GM21529 (cell line): ENCODE measurements at regions not wholly inside any gene's neighbourhood (a gene's known extent, or its start where the extent isn't known, plus 50 kb on each side); places are given as distances from the start of the nearest gene placed in this dataset.

Source experiments
- ATAC-seq: cut with Tn5 transposase; IDR thresholded peaks from one replicate; pipeline ENCODE4 v1.9.1; 2021; ENCODE audit not compliant: unreplicated experiment

DNA sequence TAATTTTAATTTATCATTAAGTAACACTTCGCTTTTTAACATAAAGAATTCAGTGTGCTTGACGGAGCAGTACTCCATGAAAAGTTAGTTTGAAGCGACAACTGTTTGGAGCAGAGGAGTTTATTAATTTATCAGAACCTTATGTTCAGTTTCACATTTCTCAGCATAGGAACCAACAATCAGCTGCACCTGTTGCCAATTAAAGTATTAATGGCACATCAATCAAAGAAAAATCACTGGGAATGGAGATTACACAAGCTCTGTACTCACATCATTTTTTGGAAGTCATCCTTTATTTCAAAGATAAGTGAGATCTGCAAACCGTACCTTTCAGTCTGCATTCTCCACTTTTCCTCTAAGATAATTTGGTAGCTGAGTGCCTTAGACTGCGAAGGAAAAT, 344.6 kb downstream of the LMO4 start:
- ATAC-seq: no peak

DNA sequence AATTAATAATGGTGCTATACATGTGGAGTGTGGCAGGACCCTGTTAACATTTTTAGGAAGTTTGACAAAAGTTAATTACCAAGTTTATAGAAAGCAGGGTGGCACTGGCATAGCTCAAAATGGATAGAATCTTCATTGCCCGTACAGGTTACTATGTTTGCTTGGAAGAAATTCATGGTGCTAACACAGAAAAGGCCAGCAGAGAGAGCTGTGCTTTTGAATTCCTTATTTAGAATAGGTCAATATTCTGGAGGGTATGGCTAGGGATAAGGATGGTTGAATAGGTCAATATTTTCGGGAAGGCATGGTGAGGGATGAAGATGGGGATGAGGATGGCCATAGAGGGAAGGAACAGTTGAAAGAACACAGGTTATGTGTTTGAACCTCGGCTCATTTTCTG, 345.1 kb downstream of the LMO4 start:
- ATAC-seq: no peak

DNA sequence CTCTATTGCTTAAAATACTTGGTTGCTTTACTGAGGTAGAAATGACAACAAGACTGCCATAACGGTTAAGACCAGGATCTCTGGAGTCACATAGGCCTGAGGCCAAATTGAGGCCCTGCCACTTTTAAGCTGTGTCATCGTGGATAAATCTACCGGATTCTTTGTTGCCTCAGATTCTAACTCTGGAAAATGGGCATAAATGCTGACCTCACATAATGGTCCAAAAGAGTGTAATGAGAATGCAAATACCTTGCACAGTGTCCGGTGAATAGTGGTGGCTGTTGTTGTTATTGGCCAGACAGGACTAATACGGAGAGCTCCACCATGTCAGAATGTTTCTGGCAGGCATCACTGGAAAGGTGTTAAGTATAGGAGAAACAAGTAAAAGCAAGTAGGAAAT, 346.1 kb downstream of the LMO4 start:
- no peak for ATAC-seq

DNA sequence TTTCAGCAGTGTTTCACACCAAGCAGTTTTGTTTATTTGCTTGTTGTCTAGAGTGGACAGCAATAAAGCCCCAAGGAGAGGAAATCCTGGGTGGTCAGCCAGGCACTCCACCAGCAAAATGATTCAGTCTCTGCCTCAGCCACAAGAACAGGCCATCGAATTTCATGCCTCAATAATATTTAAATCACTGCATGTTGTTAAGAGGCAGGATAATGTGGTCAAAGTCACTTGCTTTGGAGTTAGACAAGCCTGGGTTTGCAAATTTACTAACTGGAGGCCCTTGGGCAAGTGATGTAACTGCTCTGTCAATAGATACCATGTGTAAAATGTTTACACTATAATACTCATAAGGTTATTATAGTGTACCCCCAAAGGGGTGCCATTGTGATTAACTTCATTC, 349.6 kb downstream of the LMO4 start:
- ATAC-seq: no peak

DNA sequence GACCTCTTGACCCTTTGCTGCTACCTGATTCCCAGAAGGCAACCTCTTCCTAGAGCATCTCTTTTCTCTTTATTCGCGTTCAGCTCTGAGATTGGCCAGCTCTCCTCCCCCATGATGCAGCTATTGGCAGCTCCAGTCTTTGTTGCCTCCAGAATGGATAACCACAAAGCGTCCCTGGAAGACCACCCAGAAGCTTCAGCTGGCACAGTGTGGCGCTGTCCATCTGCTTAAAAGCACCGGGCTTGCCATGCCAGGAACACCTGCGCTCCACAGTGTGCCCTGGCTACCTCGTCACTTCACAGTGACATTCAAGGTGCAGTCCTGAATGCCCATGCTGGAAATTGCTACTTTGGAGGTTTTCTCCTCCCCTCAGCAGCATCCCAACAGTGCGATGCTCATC, 353.9 kb downstream of the LMO4 start:
- ATAC-seq: no peak

DNA sequence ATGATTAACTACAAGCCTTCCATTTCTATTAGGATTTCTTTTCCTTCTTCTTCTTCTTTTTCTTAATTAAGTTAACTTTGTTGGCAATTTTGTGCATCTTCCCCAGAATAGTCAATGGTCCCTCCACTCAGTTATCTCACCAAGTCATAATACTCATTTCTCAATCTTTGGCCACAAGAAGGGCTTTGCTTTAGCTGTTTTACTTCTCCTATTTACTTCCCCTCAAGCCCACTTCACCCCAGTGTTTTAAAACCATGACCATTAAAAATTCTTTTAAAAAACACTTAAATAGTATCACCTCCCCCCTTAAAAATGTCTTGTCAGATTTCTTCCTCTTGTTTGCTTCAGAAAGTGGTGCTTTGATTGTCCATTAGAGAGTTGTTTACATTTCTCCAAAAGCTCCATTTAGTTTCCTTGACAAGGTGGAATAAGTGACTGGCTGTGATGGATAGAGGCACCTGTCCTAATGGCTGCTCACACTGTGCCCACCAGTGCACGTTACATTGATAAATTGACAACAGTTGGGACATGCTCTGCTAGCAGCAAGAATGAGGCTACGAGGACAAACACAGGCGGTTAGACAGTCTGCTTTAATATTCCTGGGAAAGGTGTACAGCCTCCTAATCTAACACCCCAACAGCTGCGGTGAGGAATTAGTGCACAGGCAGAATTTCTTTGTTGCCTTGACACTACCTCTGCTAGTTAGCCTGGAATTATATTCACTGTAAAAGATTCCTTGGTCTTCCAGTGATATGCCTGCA, 354.7 kb downstream of the LMO4 start:
- ATAC-seq: no peak

DNA sequence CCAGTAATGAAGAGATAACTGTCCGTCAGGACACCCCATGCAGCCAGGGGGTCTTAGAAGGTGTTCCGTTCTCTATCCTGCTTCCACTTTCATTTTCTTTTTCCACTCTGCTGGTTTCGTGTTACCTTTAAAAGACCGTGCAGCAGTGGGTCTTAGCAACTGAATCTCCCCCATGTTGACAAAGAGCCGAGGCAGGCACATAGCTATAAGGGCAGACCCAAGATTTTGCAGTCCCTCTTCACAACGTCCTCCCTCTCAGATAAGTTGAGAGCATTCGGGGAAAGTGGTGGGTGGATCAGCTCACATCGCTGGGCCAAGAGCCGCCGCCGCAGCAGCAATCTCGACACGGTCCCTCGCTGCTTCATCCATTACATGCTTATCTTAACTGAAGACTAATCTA, 355.5 kb downstream of the LMO4 start:
- ATAC-seq: no peak

DNA sequence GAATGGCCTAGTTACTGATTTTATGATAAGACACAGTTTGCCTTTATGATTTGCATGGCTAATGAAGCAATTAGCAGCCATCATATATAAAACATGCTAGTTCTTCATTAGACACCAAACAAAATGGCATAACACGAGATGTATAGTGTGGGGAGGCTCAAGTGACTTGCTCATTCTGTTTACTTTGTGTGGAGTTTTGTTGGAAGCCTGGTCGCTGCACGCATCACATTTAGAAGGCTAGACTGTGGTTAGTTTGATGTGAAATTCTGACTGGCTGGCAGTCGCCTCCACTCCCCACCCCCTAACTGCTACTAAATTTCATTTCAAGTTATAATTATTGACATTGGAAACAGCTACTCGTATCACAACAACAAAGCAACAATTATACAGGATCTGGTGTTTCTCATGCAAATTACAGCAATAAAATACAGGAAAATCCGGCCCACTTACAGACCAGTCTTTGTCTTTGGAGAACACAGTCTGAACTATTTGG, 356.1 kb downstream of the LMO4 start:
- no peak for ATAC-seq

DNA sequence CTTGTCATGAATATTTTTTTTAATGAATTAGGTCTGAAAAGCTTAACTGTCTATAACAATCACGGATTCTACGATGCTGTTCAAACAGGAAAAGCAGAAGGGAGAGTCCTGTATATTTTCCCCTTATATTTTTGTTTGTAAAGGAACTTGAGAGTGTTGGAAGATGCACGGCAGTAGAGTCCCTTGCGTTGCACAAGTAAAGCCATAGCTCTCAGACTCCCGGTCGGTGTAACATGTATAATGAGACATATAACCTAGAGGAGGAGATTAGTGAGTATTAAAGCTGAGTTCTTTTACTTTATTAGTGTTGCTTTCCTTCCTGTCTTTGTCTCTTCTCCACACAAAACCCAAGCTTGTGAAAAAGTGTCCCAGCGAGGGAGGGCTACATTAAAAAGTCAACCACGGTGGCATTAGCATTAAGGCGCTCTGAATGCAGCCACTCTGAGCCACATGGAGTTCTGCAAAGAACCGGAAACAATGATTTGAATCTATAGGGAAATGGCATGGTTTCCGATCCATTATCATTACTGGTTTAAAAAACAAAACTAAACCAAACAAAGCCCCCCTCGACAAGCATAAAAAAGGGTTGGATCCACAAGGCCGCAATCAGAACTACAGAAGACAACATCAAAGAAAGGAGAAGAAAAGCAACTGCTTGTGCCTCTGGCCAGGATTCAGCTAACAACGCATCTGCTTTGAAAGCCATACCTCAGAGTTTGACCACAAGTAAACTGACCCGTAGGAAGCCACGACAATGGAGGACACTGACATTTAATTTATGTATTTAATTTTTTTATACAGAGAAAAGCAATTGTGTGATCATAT, 356.8 kb downstream of the LMO4 start:
- ATAC-seq: no peak

DNA sequence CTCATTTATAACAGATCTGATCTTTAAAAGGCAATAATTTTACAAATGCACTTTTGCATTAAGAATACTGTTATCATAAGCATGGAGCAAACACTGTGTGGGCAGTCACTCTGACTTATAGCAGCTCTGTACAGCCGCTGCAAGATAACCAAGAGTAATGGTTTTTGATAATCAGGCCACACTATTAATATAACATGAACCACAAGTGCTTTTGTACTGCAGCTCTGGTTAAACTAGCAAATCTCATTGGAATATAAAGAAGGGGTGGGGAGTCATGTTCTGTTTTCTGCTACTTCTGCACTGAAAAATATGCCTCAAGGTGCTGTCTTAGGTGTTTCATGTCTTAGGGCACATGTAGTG, 357.4 kb downstream of the LMO4 start:
- ATAC-seq: no peak

DNA sequence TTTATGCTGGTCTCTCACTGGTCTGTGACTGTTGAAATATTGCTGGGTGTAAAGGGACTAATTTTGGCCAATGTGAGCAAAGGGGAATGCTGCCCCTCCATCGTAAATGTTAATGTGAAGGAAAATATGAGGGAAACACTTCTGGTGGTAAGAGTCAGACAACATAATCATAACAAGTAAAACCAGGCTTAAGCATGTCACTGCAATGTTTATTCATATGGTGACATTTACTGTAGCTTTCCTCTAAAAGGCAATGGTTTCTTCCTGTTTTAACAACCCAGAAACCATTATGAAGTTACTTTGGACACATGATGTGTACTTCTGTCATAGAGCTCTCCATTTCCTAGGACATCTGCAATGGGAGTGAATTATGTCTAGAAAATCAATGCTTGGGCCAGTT, 358.0 kb downstream of the LMO4 start:
- no peak for ATAC-seq

DNA sequence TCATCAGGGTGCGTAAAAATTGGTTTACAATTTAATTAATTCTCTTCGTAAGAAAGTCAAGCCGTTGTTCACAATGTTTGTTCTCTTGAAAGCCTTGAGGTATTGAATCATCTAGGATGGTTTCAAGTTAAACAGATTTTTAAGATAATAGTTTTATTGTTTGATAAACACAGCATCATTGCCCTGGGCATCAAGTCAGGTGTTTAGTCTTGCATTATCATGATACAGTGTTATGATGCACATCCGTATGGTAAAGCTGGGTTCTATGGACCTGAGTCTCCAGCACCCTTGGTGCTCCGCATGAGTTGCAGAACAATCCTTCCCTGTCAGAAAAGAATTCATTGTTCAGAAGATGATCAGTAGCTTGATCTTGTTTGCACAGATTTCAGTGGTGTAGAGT, 359.5 kb downstream of the LMO4 start:
- no peak for ATAC-seq

DNA sequence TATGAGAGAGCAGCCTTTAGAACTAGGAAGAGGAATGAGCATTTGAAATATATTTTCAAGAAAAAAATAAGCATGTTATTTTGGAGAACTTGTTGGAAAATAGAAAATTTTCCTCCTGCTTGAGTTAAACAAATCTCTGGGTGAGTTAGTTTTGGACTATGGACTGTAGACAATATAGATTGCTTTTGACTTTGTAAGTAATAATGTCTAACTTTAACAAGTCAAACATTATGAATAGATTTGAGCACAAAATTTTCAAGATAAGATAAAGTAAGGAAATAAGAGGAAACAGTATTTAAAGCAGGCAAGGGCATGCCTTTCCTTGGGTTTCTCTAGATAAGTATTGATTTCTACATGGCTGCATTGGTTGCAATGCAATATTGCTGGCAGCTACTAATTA, 360.8 kb downstream of the LMO4 start:
- no peak for ATAC-seq

DNA sequence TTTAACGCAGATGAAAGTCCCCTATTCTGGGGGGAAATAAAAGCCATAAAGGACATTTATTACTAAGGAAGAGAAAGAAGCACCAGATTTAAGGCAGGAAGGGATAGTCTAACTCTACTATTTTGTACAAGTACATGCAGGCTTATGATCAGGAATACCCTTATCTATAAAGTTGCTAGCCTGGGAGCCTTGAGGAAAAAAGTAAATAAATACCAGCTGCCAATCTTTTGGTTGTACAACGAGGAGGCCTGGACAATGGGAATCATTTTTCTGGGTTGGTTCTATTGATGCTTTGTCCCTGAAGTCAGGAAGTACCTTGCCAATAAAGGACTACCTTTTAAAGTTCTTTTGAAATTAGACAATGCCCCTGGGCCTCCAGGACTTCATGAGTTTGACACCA, 367.8 kb downstream of the LMO4 start:
- no peak for ATAC-seq

DNA sequence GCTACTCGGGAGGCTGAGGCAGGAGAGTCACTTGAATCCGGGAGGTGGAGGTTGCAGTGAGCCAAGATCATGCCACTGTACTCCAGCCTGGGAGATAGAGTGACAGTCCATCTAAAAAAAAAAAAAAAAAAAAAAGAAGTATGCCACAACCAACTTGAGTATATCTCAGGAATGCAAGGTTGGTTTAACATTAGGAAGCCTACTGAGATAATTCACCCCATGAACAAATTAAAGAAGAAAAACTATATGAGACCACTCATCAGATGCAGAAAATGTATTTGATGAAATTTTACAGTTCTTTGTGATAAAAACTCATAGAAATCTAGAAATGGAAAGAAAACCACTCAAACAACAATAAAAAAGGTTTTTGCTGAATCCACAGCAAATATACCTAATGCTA, 373.8 kb downstream of the LMO4 start:
- ATAC-seq: no peak

DNA sequence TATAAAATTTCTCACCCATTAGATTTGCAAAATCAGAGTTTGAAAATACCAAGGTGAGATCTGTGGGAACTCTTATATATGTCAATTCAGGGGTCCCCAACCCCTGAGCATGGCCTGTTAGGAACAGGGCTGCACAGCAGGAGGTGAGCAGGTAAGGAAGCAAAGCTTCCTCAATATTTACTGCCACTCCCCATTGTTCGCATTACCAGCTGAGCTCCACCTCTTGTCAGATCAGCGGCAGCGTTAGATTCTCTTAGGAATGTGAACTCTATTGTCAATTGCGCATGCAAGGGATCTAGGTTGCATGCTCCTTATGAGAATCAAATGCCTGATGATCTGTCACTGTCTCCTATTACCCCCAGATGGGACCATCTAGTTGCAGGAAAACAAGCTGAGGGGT, 376.6 kb downstream of the LMO4 start:
- ATAC-seq: no peak

DNA sequence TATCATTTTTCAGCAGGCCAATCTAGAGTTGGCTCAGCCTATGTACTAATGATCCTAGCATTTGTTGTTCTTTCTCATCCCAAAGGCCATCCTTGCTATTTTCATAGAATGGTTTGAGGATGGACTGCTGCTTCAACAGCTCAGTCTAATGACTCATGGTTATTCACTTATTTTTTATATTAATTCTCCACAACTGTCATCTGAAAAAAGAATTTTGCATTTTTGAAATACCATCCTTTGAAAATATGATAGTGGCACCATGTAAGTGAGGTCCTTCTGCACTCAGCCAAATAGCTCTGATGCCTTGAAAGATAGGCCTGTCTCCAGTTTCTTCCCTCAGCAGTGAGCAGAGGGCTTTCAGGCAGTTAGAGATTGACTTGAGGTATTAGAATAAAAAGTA, 377.5 kb downstream of the LMO4 start:
- no peak for ATAC-seq

DNA sequence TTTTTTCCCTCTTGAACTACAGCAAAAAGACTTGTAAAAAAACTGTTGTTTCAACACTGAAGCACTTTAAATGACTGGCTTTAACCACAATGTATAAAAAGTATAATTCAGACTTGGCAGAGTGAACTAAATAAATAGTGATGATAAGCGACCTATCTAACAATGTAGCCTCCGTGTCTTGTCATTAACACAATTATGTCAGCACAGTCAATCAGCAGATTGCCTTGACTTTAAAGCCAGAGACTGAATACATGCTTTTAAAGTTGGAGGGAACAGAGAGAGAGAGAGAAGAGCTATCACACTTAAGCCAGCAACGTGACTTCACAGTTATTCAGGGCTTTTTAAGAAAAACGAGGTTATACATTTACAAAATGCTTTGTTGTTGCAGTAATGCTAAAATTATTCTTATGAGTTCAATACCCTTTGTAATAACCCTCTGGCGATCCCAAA, 378.1 kb downstream of the LMO4 start:
- ATAC-seq: no peak

DNA sequence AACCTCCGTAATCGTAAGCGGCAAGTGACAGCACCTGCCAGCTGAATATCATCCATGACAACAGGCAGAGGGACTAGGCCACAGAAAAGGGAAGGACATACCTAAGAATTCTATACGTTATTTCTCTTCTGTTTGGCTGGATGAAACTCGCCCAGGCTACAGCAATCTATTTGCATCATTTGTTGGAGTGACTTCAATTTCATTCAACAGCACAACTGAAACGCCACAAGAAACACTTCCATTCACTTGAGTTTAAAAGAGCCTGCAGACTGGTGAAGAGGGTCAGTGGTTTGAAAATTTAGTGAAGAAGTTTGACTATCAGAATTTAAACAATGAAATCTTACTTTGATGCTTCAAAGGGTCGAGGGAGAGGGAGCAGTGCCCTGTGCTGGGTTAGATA, 378.7 kb downstream of the LMO4 start:
- no peak for ATAC-seq

DNA sequence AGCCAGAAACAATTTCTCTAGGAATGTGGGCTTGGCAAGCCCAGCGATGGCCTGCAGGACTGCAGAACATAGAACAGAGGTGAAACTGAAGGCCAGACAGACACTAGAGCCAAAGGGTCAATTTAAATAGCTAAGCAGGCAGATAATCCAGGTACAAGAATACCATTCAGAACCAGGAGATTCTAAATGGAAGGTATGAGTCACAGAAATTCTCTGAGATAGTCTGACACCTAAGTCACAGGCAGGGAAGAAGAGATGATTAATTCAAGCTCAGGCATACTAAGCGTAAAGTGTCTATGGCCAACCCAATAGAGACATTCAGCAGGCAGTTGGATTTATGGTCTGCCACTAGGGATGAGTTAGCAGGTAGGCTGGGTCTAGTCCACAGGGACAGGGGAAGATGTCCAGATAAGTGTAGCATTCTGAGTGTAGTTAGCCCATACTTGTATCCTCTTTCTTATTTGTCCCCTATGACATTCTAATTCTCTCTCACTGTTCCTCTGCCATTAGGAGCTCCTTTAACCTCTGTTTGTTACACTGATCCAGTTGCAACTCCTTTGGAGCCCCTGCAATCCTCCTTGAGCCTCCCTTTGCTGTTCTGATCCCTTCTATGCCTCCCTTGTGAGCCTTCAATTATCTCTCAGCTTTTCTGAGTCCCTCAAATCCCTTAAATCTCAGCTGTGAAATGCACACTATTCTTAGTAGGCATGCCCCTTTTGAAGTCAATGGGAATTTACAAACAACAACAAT, 383.8 kb downstream of the LMO4 start:
- no peak for ATAC-seq

DNA sequence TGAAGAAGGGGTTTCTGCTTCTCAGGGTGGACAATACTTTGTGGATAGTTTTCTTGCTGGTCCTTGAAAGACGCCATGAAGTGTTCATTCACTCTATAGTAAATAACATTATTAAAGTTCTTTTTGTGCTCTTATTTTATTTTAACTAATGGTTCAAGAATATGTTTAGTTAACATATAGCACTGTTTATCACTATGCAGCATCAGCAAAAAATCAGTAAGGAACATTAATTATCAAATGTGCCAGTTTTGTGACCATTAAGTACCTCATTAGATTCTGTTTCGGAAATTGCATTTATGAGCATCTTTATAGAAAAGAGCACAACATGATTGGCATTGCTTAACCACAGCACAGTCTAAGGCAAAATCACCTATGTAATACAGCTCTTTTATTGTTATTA, 385.6 kb downstream of the LMO4 start:
- ATAC-seq: no peak

DNA sequence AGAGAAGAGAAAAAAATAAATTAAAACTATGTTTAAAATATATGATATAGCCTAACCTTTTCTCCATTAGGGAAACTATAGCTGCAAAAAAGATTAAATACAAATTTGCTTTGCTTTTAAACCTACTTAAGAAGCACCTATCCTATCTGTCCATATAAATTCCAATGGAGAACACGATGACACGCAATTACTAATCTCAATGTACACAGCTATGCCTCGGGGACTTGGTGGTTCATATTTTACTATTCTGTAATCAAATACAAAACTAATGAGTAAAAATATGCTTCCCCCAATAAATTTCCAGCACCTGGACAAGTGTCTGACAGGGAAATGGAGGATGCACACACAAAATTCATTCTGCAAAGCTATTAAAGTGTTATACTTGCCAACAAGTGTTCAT, 386.4 kb downstream of the LMO4 start:
- ATAC-seq: no peak
